ENCODE measurements at regions not wholly inside any gene's neighbourhood (a gene's known extent, or its start where the extent isn't known, plus 50 kb on each side); places are given as distances from the start of the nearest gene placed in this dataset.

DNA sequence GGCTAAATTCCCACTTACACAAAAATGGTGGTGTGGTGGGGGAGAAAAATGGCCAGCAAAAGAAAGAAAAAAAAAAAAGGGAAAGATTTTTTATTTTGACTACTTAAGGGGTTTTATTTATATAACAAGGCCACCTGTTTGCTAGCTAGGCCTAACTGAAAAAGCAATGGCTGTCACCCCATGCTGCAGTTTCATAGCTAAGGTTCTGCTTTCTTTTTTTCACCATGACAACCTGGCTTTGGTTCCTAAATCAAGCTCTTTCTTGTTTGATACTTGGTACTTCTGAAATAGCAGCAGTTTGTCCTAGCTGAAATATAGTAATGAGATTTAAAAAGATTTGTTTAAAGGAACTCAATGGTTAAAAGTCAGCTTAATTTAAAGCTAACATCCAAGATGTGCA, 433.2 kb upstream of the MEX3C start:
- Histone ChIP-seq H2AFZ (ENCODE audit: low read depth, low read length, poor library complexity, severe bottlenecking) (no peak overlapping the region), H3K79me2 (ENCODE audit: insufficient read depth, low read length) (no peaks in the 10 kb centered on the region), H3K27me3 (ENCODE audit: insufficient read depth, low read length) (no peaks in the 10 kb centered on the region), H4K20me1 (ENCODE audit: insufficient read depth) (no peaks in the 10 kb centered on the region), H3K4me1 (ENCODE audit: control insufficient read depth in 1 of 2, insufficient read depth in 2 of 2, low read length in 2 of 2) (no peaks in the 10 kb centered on the region), H3K36me3 (ENCODE audit: control insufficient read depth in 1 of 2, insufficient read depth in 2 of 2, low read length in 2 of 2) (no peaks in the 10 kb centered on the region), H3K4me2 (ENCODE audit: low read length) (no peak overlapping the region), H3K27ac (ENCODE audit: low read depth, low read length) (no peak overlapping the region), H3K4me3 (replicated peaks in 1 of 2; ENCODE audit: low read depth in 1 of 2, low read length in 2 of 2) (no peak overlapping the region), H3K9me2 (ENCODE audit: insufficient read depth) (no peaks in the 10 kb centered on the region), H3K9me3 (ENCODE audit: control insufficient read depth in 1 of 2, insufficient read depth in 1 of 2, low read depth in 1 of 2, low read length in 2 of 2) (peaks cover 0 to 3% of the 10 kb centered on the region in 2 experiments; a peak in 2 of 4 replicates), H3K9ac (ENCODE audit: low read length) (no peak overlapping the region)
- BruUV-seq (replicated peaks): no TSS peak
- ChIA-PET RAD21 (ENCODE audit: low non-redundant PET in 1 of 2, low total read pairs in 2 of 2, uncharacterized antibody in 2 of 2, unreplicated experiment in 2 of 2) (no interaction called here), POLR2A (no interaction called here), CTCF (no interaction called here)
- TF ChIP-seq, protein P1, sequence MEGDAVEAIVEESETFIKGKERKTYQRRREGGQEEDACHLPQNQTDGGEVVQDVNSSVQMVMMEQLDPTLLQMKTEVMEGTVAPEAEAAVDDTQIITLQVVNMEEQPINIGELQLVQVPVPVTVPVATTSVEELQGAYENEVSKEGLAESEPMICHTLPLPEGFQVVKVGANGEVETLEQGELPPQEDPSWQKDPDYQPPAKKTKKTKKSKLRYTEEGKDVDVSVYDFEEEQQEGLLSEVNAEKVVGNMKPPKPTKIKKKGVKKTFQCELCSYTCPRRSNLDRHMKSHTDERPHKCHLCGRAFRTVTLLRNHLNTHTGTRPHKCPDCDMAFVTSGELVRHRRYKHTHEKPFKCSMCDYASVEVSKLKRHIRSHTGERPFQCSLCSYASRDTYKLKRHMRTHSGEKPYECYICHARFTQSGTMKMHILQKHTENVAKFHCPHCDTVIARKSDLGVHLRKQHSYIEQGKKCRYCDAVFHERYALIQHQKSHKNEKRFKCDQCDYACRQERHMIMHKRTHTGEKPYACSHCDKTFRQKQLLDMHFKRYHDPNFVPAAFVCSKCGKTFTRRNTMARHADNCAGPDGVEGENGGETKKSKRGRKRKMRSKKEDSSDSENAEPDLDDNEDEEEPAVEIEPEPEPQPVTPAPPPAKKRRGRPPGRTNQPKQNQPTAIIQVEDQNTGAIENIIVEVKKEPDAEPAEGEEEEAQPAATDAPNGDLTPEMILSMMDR (IDR thresholded peaks at IDR 0.05 in 2 of 3, conservative IDR thresholded peaks at IDR 0.05 in 1 of 3; ENCODE audit: borderline replicate concordance in 1 of 3, insufficient read depth in 1 of 3, low read depth in 2 of 3, low read length in 2 of 3): no peak
- no peak for TF ChIP-seq SP1 (IDR thresholded peaks at IDR 0.05; ENCODE audit: low read depth)
- no peak for TF ChIP-seq YY1 (IDR thresholded peaks at IDR 0.05; ENCODE audit: extremely low read depth, insufficient replicate concordance, low read depth, low read length)
- no peak for TF ChIP-seq EZH2 (IDR thresholded peaks at IDR 0.05)
- TF ChIP-seq EZH2phosphoT487 (IDR thresholded peaks at IDR 0.05; ENCODE audit: borderline replicate concordance): no peak
- no peak for TF ChIP-seq TCF7L2 (IDR thresholded peaks at IDR 0.05; ENCODE audit: borderline replicate concordance, extremely low read depth, insufficient read depth, insufficient read length)
- TF ChIP-seq, protein P2, sequence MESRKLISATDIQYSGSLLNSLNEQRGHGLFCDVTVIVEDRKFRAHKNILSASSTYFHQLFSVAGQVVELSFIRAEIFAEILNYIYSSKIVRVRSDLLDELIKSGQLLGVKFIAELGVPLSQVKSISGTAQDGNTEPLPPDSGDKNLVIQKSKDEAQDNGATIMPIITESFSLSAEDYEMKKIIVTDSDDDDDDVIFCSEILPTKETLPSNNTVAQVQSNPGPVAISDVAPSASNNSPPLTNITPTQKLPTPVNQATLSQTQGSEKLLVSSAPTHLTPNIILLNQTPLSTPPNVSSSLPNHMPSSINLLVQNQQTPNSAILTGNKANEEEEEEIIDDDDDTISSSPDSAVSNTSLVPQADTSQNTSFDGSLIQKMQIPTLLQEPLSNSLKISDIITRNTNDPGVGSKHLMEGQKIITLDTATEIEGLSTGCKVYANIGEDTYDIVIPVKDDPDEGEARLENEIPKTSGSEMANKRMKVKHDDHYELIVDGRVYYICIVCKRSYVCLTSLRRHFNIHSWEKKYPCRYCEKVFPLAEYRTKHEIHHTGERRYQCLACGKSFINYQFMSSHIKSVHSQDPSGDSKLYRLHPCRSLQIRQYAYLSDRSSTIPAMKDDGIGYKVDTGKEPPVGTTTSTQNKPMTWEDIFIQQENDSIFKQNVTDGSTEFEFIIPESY (IDR thresholded peaks at IDR 0.05; ENCODE audit: extremely low read depth, insufficient replicate concordance, low read length): no peak
- no peak for TF ChIP-seq ZNF274 (IDR thresholded peaks at IDR 0.05; ENCODE audit: low read depth, low read length)
- TF ChIP-seq EGR1 (IDR thresholded peaks at IDR 0.05; ENCODE audit: low read depth): no peak
- TF ChIP-seq ZFX (IDR thresholded peaks at IDR 0.05): no peak
- intact Hi-C loops (cut with micrococcal nuclease): no loop called here
- ATAC-seq (no peak), DNase-seq (ENCODE audit: low read depth, low spot score) (no peak)

Measured in HCT116 (cell line).